ENCODE measurements at regions not wholly inside any gene's neighbourhood (a gene's known extent, or its start where the extent isn't known, plus 50 kb on each side); places are given as distances from the start of the nearest gene placed in this dataset.

- TF ChIP-seq RAD21 (IDR thresholded peaks at IDR 0.05; ENCODE audit: low read depth) (no peak), ZBTB7A (IDR thresholded peaks at IDR 0.05; ENCODE audit: low read depth) (no peak), TEAD4 (IDR thresholded peaks at IDR 0.05) (no peak), REST (IDR thresholded peaks at IDR 0.05; ENCODE audit: low read depth) (no peak), NFIC (IDR thresholded peaks at IDR 0.05) (no peak), EP300 (IDR thresholded peaks at IDR 0.05; ENCODE audit: borderline replicate concordance) (no peak), CEBPB (IDR thresholded peaks at IDR 0.05) (no peak), TAF1 (IDR thresholded peaks at IDR 0.05; ENCODE audit: low read depth) (no peak), CREB1 (IDR thresholded peaks at IDR 0.05; ENCODE audit: low read depth) (no peak), TCF12 (IDR thresholded peaks at IDR 0.05; ENCODE audit: low read depth) (no peak), YY1 (IDR thresholded peaks at IDR 0.05; ENCODE audit: low read depth) (no peak), EGR1 (IDR thresholded peaks at IDR 0.05) (no peak), FOXM1 (IDR thresholded peaks at IDR 0.05; ENCODE audit: borderline replicate concordance, low read depth) (no peak)
- TF ChIP-seq, protein P1, sequence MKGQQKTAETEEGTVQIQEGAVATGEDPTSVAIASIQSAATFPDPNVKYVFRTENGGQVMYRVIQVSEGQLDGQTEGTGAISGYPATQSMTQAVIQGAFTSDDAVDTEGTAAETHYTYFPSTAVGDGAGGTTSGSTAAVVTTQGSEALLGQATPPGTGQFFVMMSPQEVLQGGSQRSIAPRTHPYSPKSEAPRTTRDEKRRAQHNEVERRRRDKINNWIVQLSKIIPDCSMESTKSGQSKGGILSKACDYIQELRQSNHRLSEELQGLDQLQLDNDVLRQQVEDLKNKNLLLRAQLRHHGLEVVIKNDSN (IDR thresholded peaks at IDR 0.05), result no peak
- TF ChIP-seq, protein P2, sequence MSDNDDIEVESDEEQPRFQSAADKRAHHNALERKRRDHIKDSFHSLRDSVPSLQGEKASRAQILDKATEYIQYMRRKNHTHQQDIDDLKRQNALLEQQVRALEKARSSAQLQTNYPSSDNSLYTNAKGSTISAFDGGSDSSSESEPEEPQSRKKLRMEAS (IDR thresholded peaks at IDR 0.05), result no peak
Measured at GRCh38 chr14:105664691-105665090, 138.3 kb downstream of the TMEM121 start.

DNA sequence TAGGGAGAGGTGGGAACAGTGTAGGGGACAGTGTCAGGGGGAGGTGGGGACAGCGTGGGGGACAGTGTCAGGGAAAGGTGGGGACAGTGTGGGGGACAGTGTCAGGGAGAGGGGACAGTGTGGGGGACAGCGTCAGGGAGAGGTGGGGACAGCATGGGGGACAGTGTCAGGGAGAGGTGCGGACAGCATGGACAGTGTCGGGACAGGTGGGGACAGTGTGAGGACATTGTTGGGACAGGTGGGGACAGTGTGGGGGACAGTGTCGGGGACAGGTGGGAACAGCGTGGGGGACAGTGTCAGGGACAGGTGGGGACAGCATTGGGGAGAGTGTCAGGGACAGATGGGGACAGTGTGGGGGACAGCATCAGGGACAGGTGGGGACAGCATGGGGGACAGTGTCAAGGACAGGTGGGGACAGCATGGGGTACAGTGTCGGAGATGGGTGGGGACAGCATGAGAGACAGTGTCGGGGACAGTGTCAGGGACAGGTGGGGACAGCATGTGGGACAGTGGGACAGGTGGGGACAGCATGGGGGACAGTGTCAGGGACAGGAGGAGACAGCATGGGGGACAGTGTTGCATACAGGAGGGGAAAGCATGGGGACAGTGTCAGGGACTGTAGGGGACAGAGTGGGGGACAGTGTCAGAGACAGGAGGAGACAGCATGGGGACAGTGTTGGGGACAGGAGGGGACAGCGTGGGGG lies 139.0 kb downstream of the TMEM121 start:
- TF ChIP-seq TCF12 (IDR thresholded peaks at IDR 0.05; ENCODE audit: low read depth) (no peak), EP300 (IDR thresholded peaks at IDR 0.05; ENCODE audit: borderline replicate concordance) (no peak), RAD21 (IDR thresholded peaks at IDR 0.05; ENCODE audit: low read depth) (no peak), ZBTB7A (IDR thresholded peaks at IDR 0.05; ENCODE audit: low read depth) (no peak), CREB1 (IDR thresholded peaks at IDR 0.05; ENCODE audit: low read depth) (no peak), TAF1 (IDR thresholded peaks at IDR 0.05; ENCODE audit: low read depth) (no peak)
- TF ChIP-seq, protein P2 (IDR thresholded peaks at IDR 0.05), result no peak
- TF ChIP-seq, protein P1 (IDR thresholded peaks at IDR 0.05), result no peak

DNA sequence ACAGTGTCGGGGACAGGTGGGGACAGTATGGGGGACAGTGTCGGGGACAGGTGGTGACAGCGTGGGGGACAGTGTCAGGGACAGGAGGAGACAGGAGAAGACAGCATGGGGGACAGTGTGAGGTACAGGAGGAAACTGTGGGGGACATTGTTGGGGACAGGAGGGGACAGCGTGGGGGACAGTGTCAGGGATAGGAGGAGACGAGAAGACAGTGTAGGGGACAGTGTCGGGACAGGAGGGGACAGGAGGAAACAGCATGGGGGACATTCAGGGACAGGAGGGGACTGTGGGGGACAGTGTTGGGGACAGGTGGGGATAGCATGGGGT lies 139.5 kb downstream of the TMEM121 start:
- TF ChIP-seq EGR1 (IDR thresholded peaks at IDR 0.05) (no peak), RAD21 (IDR thresholded peaks at IDR 0.05; ENCODE audit: low read depth) (no peak), CEBPB (IDR thresholded peaks at IDR 0.05) (no peak), TCF12 (IDR thresholded peaks at IDR 0.05; ENCODE audit: low read depth) (no peak), FOXM1 (IDR thresholded peaks at IDR 0.05; ENCODE audit: borderline replicate concordance, low read depth) (no peak), TAF1 (IDR thresholded peaks at IDR 0.05; ENCODE audit: low read depth) (no peak), ZBTB7A (IDR thresholded peaks at IDR 0.05; ENCODE audit: low read depth) (no peak), CREB1 (IDR thresholded peaks at IDR 0.05; ENCODE audit: low read depth) (no peak), NFIC (IDR thresholded peaks at IDR 0.05) (no peak), YY1 (IDR thresholded peaks at IDR 0.05; ENCODE audit: low read depth) (no peak), EP300 (IDR thresholded peaks at IDR 0.05; ENCODE audit: borderline replicate concordance) (no peak), TEAD4 (IDR thresholded peaks at IDR 0.05) (no peak), REST (IDR thresholded peaks at IDR 0.05; ENCODE audit: low read depth) (no peak)
- TF ChIP-seq, protein P1 (IDR thresholded peaks at IDR 0.05), result no peak
- TF ChIP-seq, protein P2 (IDR thresholded peaks at IDR 0.05), result no peak

- TF ChIP-seq EP300 (IDR thresholded peaks at IDR 0.05; ENCODE audit: borderline replicate concordance) (no peak), TEAD4 (IDR thresholded peaks at IDR 0.05) (no peak), REST (IDR thresholded peaks at IDR 0.05; ENCODE audit: low read depth) (no peak), NFIC (IDR thresholded peaks at IDR 0.05) (no peak), ZBTB7A (IDR thresholded peaks at IDR 0.05; ENCODE audit: low read depth) (no peak), TAF1 (IDR thresholded peaks at IDR 0.05; ENCODE audit: low read depth) (no peak), EGR1 (IDR thresholded peaks at IDR 0.05) (no peak), CREB1 (IDR thresholded peaks at IDR 0.05; ENCODE audit: low read depth) (no peak), TCF12 (IDR thresholded peaks at IDR 0.05; ENCODE audit: low read depth) (no peak), FOXM1 (IDR thresholded peaks at IDR 0.05; ENCODE audit: borderline replicate concordance, low read depth) (no peak), YY1 (IDR thresholded peaks at IDR 0.05; ENCODE audit: low read depth) (no peak), CEBPB (IDR thresholded peaks at IDR 0.05) (no peak), RAD21 (IDR thresholded peaks at IDR 0.05; ENCODE audit: low read depth) (no peak)
- TF ChIP-seq, protein P2 (IDR thresholded peaks at IDR 0.05), result no peak
- TF ChIP-seq, protein P1 (IDR thresholded peaks at IDR 0.05), result no peak
Measured at GRCh38 chr14:105666420-105666819, 140.0 kb downstream of the TMEM121 start.
